Prostate gland (tissue), 2 donors: ENCODE measurements at regions not wholly inside any gene's neighbourhood (a gene's known extent, or its start where the extent isn't known, plus 50 kb on each side); places are given as distances from the start of the nearest gene placed in this dataset.

Source experiments
- POLR2AphosphoS5 ChIP-seq: sonication (generic); formaldehyde crosslinking; IDR thresholded peaks from one replicate; pipeline ENCODE4 v1.6.1; 2017; ENCODE audit warnings: antibody characterized with exemption
- TF ChIP-seq, protein P1 (sequence below), 4 experiments: fragments of 200-600 bp in 2 of 4; fragments of 450-650 bp in 2 of 4; sonication (generic) in 2 of 4; IDR thresholded peaks; 1 replicate in 3 of 4; 2 replicates in 1 of 4; pipeline ENCODE4 v1.5.1; 2016 to 2019; ENCODE audit warnings: antibody characterized with exemption in 4 of 4, mild to moderate bottlenecking in 2 of 4, moderate library complexity in 2 of 4

DNA sequence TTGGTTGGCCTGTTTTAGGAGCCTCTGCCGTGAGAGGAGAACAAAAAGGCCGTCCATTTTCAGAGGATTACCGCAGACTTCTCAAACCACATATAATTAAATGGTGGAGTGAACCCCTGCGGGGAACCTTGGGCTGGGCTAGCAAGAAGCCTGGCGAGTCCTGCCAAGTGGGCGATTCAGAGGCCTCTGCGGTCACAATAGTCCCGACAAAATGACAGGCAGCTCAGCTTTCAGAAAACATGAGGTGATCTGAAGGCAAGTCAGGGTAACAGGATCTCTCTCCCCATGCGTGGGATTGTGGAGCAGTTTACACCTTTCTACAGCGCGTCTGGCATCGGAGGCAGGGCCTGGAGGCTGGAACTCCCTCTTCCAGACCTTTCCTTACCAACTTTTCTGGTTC lies 134.8 kb downstream of the ASB7 start:
- TF ChIP-seq, protein P1, sequence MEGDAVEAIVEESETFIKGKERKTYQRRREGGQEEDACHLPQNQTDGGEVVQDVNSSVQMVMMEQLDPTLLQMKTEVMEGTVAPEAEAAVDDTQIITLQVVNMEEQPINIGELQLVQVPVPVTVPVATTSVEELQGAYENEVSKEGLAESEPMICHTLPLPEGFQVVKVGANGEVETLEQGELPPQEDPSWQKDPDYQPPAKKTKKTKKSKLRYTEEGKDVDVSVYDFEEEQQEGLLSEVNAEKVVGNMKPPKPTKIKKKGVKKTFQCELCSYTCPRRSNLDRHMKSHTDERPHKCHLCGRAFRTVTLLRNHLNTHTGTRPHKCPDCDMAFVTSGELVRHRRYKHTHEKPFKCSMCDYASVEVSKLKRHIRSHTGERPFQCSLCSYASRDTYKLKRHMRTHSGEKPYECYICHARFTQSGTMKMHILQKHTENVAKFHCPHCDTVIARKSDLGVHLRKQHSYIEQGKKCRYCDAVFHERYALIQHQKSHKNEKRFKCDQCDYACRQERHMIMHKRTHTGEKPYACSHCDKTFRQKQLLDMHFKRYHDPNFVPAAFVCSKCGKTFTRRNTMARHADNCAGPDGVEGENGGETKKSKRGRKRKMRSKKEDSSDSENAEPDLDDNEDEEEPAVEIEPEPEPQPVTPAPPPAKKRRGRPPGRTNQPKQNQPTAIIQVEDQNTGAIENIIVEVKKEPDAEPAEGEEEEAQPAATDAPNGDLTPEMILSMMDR (IDR thresholded peaks at IDR 0.05): no peak
- no peak for TF ChIP-seq POLR2AphosphoS5
